Prostate gland (tissue), 2 donors: ENCODE measurements at regions not wholly inside any gene's neighbourhood (a gene's known extent, or its start where the extent isn't known, plus 50 kb on each side); places are given as distances from the start of the nearest gene placed in this dataset.

Experiments
- DNase-seq: peaks from one replicate; pipeline ENCODE4 v3.0.0-alpha.2; 2019; ENCODE audit warnings: low spot score
- H3K27ac ChIP-seq, 2 donors: fragments of 200-600 bp; sonication (generic); 2 replicates each; pipeline ENCODE4 v1.5.1; 2017 to 2019
- H3K27me3 ChIP-seq: fragments of 200-600 bp; sonication (generic); replicated peaks from 2 replicates; pipeline ENCODE4 v1.5.1; 2019; ENCODE audit not compliant: insufficient read depth
- H3K36me3 ChIP-seq, 2 donors: fragments of 200-600 bp; sonication (generic); 1 replicate in 1 of 2; 2 replicates in 1 of 2; pipeline versions ENCODE4 v1.5.1 to v1.8.1; 2017 to 2019
- H3K4me1 ChIP-seq: fragments of 200-600 bp; sonication (generic); replicated peaks from 2 replicates; pipeline ENCODE4 v1.5.1; 2019
- H3K4me3 ChIP-seq, 2 donors: fragments of 200-600 bp; sonication (generic); 2 replicates each; pipeline ENCODE4 v1.5.1; 2017 to 2019
- H3K9me3 ChIP-seq: fragments of 200-600 bp; sonication (generic); 2 replicates; pipeline ENCODE4 v1.5.1; 2017
- POLR2A ChIP-seq: fragments of 450-650 bp; IDR thresholded peaks from one replicate; pipeline ENCODE4 v1.6.1; 2016; ENCODE audit warnings: antibody characterized with exemption, mild to moderate bottlenecking
- POLR2AphosphoS5 ChIP-seq: sonication (generic); formaldehyde crosslinking; IDR thresholded peaks from one replicate; pipeline ENCODE4 v1.6.1; 2017; ENCODE audit warnings: antibody characterized with exemption
- whole genome bisulfite sequencing: methylation state at CpG from one replicate; pipeline ENCODE4 v1.1.5; 2018; 5-methylcytosine and 5-hydroxymethylcytosine counted together
- intact Hi-C: fragments of 100-400 bp; cut with DNase I; formaldehyde crosslinking; loops from one replicate; pipeline ENCODE4 v1.14.2; 2022
- TF ChIP-seq, protein P1 (sequence below), 4 experiments: fragments of 200-600 bp in 2 of 4; fragments of 450-650 bp in 2 of 4; sonication (generic) in 2 of 4; IDR thresholded peaks; 1 replicate in 3 of 4; 2 replicates in 1 of 4; pipeline ENCODE4 v1.5.1; 2016 to 2019; ENCODE audit warnings: antibody characterized with exemption in 4 of 4, mild to moderate bottlenecking in 2 of 4, moderate library complexity in 2 of 4

DNA sequence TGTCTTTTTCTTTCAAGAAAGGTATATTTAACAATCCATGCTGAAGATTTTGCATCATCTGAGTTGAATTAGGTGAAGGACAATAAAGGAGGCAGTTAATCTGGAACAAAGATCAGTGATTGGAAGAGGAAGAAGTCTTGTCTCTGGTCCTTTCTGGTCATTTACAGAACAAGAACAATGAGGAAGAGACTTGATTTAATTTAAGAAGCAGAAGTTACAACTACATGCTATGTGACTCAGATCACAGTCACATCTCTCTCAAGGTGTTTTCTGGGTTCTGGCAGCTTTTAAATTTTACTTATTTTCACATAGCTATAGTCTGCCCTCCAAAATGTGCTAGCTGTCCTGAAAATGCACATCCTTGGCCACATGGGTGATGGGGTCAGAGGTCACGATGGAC, 53.5 kb upstream of the DEK start:
- intact Hi-C loops: no loop called here
- no peaks in the 10 kb centered on the region for H3K27me3 ChIP-seq
- no peak for DNase-seq
- no peak overlapping the region for H3K4me3 ChIP-seq
- H3K27ac ChIP-seq: no peak overlapping the region
- no peaks in the 10 kb centered on the region for H3K36me3 ChIP-seq
- no peaks in the 10 kb centered on the region for H3K4me1 ChIP-seq
- 42% methylated on average over 1 of the region's 1 CpG for WGBS
- H3K9me3 ChIP-seq: no peaks in the 10 kb centered on the region
- TF ChIP-seq, protein P1, sequence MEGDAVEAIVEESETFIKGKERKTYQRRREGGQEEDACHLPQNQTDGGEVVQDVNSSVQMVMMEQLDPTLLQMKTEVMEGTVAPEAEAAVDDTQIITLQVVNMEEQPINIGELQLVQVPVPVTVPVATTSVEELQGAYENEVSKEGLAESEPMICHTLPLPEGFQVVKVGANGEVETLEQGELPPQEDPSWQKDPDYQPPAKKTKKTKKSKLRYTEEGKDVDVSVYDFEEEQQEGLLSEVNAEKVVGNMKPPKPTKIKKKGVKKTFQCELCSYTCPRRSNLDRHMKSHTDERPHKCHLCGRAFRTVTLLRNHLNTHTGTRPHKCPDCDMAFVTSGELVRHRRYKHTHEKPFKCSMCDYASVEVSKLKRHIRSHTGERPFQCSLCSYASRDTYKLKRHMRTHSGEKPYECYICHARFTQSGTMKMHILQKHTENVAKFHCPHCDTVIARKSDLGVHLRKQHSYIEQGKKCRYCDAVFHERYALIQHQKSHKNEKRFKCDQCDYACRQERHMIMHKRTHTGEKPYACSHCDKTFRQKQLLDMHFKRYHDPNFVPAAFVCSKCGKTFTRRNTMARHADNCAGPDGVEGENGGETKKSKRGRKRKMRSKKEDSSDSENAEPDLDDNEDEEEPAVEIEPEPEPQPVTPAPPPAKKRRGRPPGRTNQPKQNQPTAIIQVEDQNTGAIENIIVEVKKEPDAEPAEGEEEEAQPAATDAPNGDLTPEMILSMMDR (IDR thresholded peaks at IDR 0.05): no peak
- no peak for TF ChIP-seq POLR2AphosphoS5

DNA sequence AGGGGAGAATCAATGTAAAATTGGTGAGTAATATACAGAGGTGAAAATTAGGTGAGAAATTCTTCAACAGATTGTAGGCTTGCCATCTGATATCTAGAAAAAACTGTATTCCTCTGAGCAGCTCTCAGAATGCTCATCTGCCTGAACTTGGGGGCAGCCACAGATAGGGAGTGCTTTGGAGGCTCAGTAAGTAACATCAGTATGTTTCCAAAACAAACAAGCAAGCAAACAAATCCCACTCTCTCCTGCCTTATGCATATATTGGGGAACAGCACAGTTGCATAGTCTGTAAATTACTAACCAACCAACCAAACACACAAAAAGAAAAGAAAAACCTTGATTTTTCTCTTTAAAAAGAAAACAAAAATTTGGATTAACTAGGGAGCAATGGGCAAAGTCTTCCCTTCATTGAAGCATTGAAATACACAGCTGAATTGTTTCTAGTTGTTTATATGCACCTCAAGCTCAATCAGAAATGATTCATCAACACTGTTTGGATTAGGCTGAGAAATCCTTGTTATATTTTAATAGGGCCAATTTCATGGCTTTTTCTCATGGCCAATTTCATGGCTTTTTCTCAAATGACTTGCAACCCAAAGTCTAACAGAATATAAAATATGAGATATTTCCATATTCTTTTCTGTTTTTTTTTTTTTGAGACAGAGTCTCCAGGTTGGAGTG, 50.1 kb upstream of the DEK start:
- H3K4me3 ChIP-seq: no peak overlapping the region
- H3K36me3 ChIP-seq: no peaks in the 10 kb centered on the region
- TF ChIP-seq POLR2AphosphoS5 (no peak), POLR2A (no peak)
- TF ChIP-seq, protein P1 (IDR thresholded peaks at IDR 0.05): no peak
- no peak overlapping the region for H3K27ac ChIP-seq
- no peaks in the 10 kb centered on the region for H3K4me1 ChIP-seq
- intact Hi-C loops: no loop called here
- DNase-seq: no peak
- no peaks in the 10 kb centered on the region for H3K9me3 ChIP-seq
- H3K27me3 ChIP-seq: no peaks in the 10 kb centered on the region
